Dermis blood vessel endothelial cell (primary cell): ENCODE measurements at regions not wholly inside any gene's neighbourhood (a gene's known extent, or its start where the extent isn't known, plus 50 kb on each side); places are given as distances from the start of the nearest gene placed in this dataset.
"Not testable (repeated sequence)": the region's sequence is repeated elsewhere in the genome, so short reads cannot be mapped to it uniquely, and the experiment has no call there.

Experiments
- DNase-seq: peaks from one replicate; pipeline ENCODE4 v3.0.0; 2010

DNA sequence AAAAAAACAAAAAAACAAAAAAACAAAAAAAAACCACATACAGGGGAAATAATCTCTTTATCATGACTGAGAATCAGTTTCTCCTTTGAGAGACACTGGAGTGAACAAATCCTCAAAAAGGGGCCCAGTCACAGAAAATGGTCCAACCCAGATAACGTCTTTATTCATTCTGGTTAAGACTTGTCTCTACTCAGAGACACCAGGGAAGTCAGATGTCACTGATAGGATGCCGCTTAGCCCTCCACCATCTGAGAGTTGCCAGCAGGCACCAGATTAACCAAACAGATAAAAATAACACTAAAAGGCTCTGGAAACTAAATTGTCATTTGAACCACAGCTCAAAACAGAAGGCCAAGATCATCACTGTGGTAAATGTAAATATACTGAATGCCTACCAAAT is 1163.4 kb upstream of the ATXN8OS start:
- DNase-seq: no peak

DNA sequence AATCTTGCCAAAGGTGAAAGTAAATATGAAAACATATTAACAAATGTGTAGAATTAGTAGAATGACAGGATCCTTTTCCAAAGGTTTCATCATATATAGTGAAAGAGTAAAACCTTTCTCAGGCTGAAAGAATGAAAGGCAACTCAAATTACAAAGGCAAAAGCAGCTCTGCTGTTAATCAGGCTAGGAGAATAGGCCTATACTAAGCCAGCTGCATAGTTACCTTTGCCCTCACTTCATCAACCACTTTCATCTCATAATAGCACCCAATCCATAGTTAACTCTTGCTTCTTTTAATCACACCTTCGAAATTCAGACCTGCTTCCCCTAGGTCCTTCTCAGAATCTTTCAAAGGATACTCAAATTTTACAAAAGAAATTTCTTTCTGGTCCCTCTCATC is 1167.6 kb upstream of the ATXN8OS start:
- no peak for DNase-seq

DNA sequence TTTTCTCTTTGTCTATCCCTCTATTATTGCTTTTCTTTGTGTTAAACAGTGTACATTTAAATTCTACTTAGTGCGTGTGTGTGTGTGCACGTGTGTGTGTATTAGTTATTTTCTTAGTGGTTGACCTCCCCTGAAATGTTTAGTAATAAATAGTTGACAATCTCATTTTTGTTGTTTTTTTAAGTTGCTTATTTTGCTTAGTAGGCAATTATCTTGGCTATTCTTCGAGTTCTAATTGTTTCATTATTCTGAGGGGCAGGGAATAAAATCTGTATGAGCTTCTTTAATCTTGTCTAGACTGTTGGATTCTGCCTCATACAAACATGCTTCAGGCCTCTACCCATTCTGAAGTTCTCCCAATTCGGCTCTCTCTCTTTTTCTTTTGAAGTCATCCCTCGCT is 1169.0 kb upstream of the ATXN8OS start:
- no peak for DNase-seq

DNA sequence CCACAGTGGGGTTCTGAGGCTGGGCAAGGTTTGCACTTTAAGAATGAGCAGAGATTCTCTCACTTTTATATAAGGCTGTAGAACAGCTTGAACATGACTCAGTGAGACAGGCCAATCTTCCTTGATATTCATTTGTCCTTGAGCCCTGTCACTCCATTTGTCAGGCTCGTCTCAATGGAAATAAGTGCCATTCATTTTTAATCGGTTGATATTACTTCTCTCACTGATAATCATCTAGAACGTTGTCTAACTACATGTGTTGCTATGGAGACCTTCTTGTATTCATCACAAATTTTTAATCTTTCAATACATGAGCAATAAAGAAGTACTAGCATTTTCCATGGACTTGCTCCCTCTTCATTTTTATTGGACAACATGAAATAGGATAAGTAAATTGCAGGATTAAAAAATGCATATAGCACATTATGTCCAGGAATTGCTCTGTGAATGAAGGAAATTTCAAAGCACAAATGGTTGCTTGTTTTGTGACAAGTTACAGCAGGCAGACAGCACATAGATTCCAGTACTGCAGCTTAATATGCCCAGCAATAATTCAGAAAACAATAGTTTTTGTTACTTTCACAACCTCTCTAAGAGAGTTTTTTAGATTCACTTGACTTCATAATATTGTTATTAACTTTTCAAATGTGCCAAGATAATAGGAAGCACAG is 1178.4 kb upstream of the ATXN8OS start:
- DNase-seq: no peak

GRCh38 chr13:68927387-68928026 is 1180.1 kb upstream of the ATXN8OS start:
- DNase-seq: no peak

DNA sequence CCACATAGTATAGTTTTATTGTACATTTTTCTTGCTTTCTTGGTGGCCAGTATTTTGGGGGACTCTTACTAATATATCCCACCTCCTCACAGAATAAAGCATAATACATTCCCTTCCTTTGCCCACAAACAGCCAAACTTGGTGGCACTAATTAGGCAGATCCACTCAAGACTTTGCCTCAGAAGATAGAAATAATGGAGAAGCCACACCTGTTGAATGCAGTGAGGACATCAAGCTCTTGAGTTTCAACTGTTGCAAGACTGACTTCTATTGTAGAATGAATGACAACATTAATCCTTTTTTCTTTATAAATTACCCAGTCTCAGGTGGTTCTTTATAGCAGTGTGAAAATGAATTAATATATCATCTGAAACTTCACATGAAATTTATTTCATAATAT is 1183.6 kb upstream of the ATXN8OS start:
- no peak for DNase-seq

DNA sequence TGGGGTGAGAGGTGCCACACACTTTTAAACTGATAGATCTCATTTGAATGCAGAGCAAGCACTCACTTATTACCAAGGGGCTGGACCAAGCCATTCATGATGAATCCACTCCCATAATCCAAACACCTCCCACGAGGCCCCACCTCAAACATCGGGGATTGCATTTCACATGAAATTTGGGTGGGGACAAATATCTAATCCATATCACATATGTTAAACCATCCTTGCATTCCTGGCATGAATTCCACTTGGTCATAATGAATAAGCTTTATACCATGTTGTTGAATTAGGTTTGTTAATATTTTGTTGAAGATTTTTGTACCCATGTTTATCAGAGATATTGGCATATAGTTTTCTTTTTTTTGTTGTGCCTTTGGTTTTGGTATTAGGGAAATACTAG is 1198.7 kb upstream of the ATXN8OS start:
- no peak for DNase-seq

- no peak for DNase-seq
Observed at GRCh38 chr13:68905186-68905585, 1202.4 kb upstream of the ATXN8OS start.

DNA sequence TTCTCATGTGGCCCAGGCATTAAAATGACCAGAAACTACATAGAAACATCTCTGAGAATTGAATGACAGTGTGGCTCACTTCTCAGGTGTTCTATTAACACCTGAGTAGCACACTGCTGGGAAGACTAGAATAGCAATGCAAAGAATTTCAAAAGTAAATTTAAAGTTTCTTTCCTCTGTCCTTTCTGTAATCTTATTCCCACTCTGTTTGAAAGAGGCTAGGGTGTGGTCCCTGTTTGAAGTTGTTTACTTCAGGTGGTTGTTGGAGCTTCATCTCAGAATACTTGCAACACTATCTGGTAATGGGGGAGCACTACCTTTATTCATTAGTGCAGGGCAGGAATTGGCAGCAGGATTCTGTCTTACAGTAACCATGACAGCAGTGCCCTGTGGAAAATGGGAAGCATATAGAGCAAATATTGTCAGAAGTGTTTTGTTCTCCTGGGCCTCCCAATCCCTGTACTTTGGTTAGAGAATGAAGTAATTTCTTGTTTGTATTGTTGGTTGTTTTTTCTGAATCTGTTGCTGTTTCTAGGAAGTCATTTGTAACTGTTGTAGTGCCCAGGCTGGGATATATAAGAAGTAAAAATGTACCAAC is 1210.2 kb upstream of the ATXN8OS start:
- DNase-seq: no peak

GRCh38 chr13:68895696-68896095 is 1211.9 kb upstream of the ATXN8OS start:
- DNase-seq: no peak

- DNase-seq: not testable (repeated sequence)
Observed at GRCh38 chr13:68893721-68894120, 1213.9 kb upstream of the ATXN8OS start.

DNA sequence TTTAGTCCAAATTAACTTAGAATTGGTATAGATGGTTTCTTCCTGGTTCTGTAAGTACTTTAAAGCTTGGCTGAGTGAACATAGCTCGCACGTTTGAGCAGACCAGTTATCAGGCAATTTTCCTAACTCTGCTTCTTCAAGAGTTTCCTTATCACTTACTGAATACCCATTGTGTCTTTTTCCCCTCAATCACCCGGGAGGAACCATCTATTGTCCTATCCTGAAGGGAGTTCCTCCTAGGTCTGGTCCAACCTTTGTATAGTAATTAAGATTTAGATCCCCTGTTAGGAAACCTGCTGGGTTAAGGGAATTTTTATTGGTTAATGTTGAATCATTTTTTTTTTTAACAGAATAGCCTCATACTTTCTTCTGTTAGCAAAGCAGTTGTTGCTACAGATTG is 1215.0 kb upstream of the ATXN8OS start:
- not testable (repeated sequence) for DNase-seq

DNA sequence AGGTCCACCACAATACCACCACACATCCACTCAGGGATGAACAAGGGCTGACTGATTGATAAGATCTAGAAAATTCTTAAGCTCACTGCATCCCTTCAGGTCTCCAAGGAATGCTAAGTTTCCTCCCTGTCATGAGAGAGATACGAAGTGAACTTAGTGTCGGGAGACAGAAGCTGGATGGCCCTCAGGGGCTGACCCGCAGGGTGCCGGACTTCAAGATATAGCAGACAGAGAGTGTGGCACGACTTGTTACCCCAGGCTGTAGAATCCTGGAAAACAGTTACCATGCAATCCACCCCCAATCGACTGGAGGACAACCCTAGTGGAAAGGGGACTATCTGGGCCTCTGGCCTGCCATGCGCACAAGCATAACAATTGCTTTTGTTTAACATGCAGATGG is 1217.5 kb upstream of the ATXN8OS start:
- not testable (repeated sequence) for DNase-seq

- DNase-seq: no peak
Observed at GRCh38 chr13:68888832-68889231, 1218.8 kb upstream of the ATXN8OS start.

DNA sequence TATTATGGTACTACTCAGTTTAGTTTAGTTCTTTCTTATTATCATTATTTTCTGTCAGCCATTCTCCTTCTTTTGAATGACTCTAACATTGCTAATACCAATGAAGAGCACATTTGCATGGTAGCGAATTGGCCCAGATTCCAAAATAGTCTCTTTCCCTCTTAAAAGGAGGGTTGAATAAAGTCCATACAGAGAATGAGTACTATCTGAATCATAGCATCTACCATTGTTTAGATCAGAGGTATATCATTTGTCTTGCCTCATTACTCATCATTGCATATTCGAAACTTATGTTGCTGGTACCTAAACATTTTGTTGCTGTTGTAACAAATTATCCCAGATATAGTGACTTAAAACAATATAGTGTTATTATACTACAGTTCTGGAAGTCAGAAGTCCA is 1235.3 kb upstream of the ATXN8OS start:
- no peak for DNase-seq

GRCh38 chr13:68851026-68851425 is 1256.6 kb upstream of the ATXN8OS start:
- DNase-seq: no peak

DNA sequence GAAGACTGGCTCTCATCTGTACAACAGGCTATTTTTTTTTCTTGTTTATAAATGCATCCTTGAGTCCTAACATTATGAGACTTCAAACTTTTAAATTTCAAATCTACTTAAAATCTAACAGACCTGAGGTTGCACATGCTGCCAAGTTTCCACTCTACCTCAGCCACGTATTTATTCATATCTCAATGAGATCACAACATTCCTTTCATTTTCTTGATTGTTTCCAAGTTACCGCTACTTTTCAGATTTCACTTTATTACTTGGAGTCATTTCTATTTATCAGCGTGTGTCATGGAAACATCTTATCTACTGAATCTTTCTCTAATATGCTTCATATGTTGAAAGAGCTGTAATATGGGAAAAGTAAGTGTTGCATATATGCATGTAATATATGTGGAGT is 1257.5 kb upstream of the ATXN8OS start:
- no peak for DNase-seq

- DNase-seq: no peak
Observed at GRCh38 chr13:68846663-68847062, 1261.0 kb upstream of the ATXN8OS start.

DNA sequence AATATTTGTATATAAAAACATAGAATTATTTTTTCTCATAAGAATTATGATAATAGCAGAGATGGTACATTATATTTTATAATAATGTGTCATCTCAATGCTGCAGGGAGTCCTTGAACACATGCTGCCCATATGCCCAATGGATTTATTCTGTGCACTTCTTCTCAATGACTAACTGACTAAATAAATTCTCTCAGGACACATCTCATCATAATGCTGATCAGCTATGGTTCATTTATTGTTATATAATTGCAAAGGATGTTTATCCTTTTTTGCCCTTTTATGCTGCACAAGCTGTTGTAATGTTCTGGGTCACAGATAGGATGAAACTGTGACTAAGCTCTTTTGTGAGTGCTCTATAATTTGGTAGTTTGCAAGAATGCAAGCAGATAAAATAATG is 1273.3 kb upstream of the ATXN8OS start:
- no peak for DNase-seq

DNA sequence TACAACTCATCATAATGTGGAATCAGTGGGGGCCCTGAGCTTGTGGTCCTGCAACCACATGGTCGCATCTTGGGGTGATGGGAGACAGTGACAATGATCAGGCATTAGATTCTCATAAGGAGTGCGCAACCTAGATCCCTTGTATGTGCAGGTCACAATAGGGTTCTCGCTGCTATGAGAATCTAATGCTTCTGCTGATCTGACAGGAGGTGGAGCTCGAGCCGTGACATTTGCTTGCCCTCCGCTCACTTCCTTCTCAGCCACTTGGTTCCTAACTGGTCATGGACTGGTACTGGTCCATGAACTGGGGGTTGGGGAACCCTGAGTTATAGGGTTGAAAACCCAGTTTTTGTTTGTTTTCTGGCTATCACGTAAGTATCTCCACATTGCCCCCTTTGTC is 1290.9 kb upstream of the ATXN8OS start:
- DNase-seq: no peak

DNA sequence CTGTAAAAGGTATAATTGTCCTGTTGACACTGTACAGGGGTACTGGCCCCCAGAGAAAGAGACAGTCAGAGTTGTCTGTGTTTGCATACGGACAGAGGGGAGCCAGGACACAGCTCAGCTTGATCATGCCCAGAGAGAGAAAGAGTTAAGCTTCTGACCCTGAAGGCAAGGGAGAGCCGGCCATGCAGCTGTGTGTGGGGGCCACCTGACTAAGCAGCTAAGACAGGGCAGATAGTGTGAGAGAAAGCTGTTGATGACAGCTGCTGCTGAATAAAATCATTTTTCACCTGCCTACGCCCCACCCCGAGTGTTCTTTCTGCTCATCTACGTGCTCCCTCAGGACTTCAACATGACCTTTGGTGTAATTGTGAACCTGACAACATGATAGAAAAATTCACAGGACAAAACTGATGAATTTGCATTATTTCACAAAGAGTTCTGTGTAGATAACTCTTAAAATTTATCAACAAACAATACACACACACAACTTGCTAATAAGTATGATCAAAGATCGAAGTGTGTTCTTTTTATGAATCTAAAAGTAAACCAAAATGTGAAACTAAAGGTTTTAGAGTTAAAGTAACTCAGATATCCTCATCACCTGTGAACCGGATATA is 1294.3 kb upstream of the ATXN8OS start:
- DNase-seq: no peak

GRCh38 chr13:68810660-68811059 is 1297.0 kb upstream of the ATXN8OS start:
- DNase-seq: no peak

DNA sequence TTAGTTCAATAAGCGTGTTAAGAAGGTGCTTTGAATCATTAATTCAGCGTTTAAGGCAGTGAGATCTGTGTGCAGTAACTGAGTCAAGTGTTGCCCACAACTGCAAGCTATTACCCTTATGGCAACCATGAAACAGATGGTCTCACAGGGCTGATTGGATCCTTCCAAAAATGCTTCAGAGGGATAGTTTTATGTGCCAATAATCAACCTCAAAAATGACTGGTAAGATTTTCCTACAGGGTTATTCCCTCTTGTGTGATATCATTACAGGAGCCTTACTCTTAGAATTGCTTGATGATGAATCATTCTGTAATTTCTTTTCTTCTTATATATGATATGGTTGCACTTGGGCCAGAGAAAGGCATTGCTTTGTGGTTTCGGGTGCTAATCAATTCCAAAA is 1299.2 kb upstream of the ATXN8OS start:
- no peak for DNase-seq

DNA sequence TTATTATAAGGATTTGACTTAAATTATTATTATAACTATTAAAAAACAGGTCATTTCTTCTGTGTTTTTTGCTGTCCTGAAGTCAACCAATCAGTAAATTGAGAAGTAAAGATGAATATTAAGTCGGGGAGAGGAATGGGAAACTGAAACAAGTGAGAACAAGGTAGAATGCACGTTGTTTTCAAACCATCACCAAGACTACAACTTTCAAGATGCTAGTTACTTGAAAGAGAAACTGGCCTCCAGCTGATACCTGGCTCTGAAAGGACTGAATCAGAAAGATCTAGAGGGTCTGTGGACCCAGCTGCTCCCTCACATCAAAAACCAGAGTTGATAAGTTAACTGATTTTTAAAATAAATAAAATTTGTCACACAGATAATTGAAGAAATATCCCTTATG is 1301.5 kb upstream of the ATXN8OS start:
- no peak for DNase-seq
